Daoy (cell line): ENCODE measurements at regions not wholly inside any gene's neighbourhood (a gene's known extent, or its start where the extent isn't known, plus 50 kb on each side); places are given as distances from the start of the nearest gene placed in this dataset.
"Not testable (repeated sequence)": the region's sequence is repeated elsewhere in the genome, so short reads cannot be mapped to it uniquely, and the experiment has no call there.

Experiments
- DNase-seq: peaks from one replicate; pipeline ENCODE4 v3.0.0-alpha.2; 2015; ENCODE audit warnings: low read depth

- DNase-seq: not testable (repeated sequence)
Measured at GRCh38 chr2:111365986-111366640, 245.4 kb downstream of the BCL2L11 start.

- not testable (repeated sequence) for DNase-seq
Measured at GRCh38 chr2:111366641-111367029, 245.9 kb downstream of the BCL2L11 start.

GRCh38 chr2:111367080-111367479 is 246.4 kb downstream of the BCL2L11 start:
- DNase-seq: not testable (repeated sequence)

- peak; percentile 11 for DNase-seq
Measured at GRCh38 chr2:111367871-111368270, 247.2 kb downstream of the BCL2L11 start.

GRCh38 chr2:111368288-111368687 is 247.6 kb downstream of the BCL2L11 start:
- DNase-seq: not testable (repeated sequence)

- not testable (repeated sequence) for DNase-seq
Measured at GRCh38 chr2:111373060-111373459, 252.3 kb downstream of the BCL2L11 start.

- not testable (repeated sequence) for DNase-seq
Measured at GRCh38 chr2:111373989-111374388, 253.3 kb downstream of the BCL2L11 start.

GRCh38 chr2:111374734-111375133 is 254.0 kb downstream of the BCL2L11 start:
- DNase-seq: not testable (repeated sequence)

- not testable (repeated sequence) for DNase-seq
Measured at GRCh38 chr2:111375320-111375883, 254.7 kb downstream of the BCL2L11 start.

- not testable (repeated sequence) for DNase-seq
Measured at GRCh38 chr2:111376272-111376970, 255.7 kb downstream of the BCL2L11 start.

- DNase-seq: not testable (repeated sequence)
Measured at GRCh38 chr2:111376971-111377352, 256.2 kb downstream of the BCL2L11 start.

- DNase-seq: not testable (repeated sequence)
Measured at GRCh38 chr2:111377386-111377959, 256.8 kb downstream of the BCL2L11 start.

- DNase-seq: not testable (repeated sequence)
Measured at GRCh38 chr2:111378348-111378747, 257.6 kb downstream of the BCL2L11 start.

GRCh38 chr2:111380733-111381439 is 260.2 kb downstream of the BCL2L11 start:
- not testable (repeated sequence) for DNase-seq

GRCh38 chr2:111381530-111382306 is 261.0 kb downstream of the BCL2L11 start:
- DNase-seq: not testable (repeated sequence)

- DNase-seq: not testable (repeated sequence)
Measured at GRCh38 chr2:111382507-111382906, 261.8 kb downstream of the BCL2L11 start.

GRCh38 chr2:111383311-111383710 is 262.6 kb downstream of the BCL2L11 start:
- DNase-seq: not testable (repeated sequence)

GRCh38 chr2:111385226-111385957 is 264.7 kb downstream of the BCL2L11 start:
- not testable (repeated sequence) for DNase-seq

- not testable (repeated sequence) for DNase-seq
Measured at GRCh38 chr2:111390605-111391004, 269.9 kb downstream of the BCL2L11 start.
